Stimulated activated effector memory CD8-positive, alpha-beta T cell treated with anti-CD3 and anti-CD28 coated beads, Interleukin-12 subunit alpha, Interleukin-12 subunit beta, amount 100 ng/mL, for 72 hours (primary cell): ENCODE measurements at regions not wholly inside any gene's neighbourhood (a gene's known extent, or its start where the extent isn't known, plus 50 kb on each side); places are given as distances from the start of the nearest gene placed in this dataset.

Experiments used
- ATAC-seq: fragments of 150-1000 bp; cut with Tn5 transposase; 2 replicates; pipeline ENCODE4 v1.10.0; 2021
- DNase-seq, 2 donors: peaks; one replicate each; pipeline ENCODE4 v3.0.0; 2021 to 2022; ENCODE audit warnings: low spot score in 2 of 2
- H3K27ac Mint-ChIP-seq: one replicate; pipeline ENCODE4 v1.8.0; 2022; ENCODE audit warnings: mild to moderate bottlenecking, mixed read lengths
- H3K36me3 Mint-ChIP-seq: one replicate; pipeline ENCODE4 v1.8.0; 2022; ENCODE audit warnings: mild to moderate bottlenecking, mixed read lengths
- H3K4me1 Mint-ChIP-seq: one replicate; pipeline ENCODE4 v1.8.0; 2022; ENCODE audit warnings: mixed read lengths
- H3K4me3 Mint-ChIP-seq: one replicate; pipeline ENCODE4 v1.8.0; 2022; ENCODE audit warnings: mild to moderate bottlenecking, mixed read lengths
- H3K9me3 Mint-ChIP-seq: one replicate; pipeline ENCODE4 v1.8.0; 2022; ENCODE audit warnings: mixed read lengths

GRCh38 chr12:53825246-53826081 is 73.7 kb upstream of the CISTR start:
- no peak for ATAC-seq
- Mint-ChIP-seq H3K27ac (no peak overlapping the region), H3K4me3 (no peak overlapping the region)

DNA sequence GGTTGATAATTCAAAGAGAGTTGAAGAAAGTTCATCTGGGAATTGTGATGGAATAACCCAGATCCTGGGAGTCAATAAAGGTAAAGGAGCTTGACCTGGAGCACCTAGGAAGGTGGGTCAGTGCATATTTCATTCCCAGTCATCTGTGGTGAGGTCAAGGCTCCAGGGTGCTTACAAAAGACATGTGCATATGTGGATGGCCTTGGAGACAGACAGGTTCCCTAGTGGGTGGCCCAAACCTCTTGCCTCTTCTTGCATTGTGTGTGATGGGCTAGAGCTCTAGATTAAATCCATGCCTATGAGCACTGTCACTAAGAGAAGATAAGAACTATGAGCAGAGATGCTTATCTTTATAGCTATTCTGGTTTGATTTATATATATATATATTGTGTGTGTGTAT is 75.5 kb upstream of the CISTR start:
- Mint-ChIP-seq H3K9me3 (no peaks in the 10 kb centered on the region), H3K36me3 (no peaks in the 10 kb centered on the region), H3K4me3 (no peak overlapping the region), H3K27ac (no peak overlapping the region), H3K4me1 (peaks cover 6% of the 10 kb centered on the region)
- ATAC-seq: no peak
- DNase-seq: no peak

More at GRCh38 chr12:53825246-53826081, 73.7 kb upstream of the CISTR start:
- Mint-ChIP-seq H3K4me1 (peaks cover 6% of the 10 kb centered on the region), H3K36me3 (no peaks in the 10 kb centered on the region), H3K9me3 (no peaks in the 10 kb centered on the region)
- DNase-seq: no peak

DNA sequence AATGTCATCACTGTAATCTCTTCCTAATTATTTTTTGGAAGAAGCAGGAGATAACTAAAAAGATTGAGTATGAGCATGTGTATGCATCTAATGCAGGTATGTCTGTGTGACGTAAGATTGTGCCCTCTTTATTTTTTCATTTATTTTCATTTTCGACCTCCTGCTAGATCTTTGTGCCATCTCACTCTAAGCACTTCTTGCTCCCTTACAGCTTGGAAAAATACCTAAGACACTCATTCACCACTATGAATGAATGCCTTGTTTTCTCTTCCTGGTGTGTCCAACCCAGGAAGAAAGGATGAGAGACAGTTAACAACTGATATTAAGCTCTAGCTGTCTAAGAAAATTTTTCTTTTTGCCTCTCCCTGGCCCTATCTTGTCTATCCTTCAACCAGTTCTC is 76.8 kb upstream of the CISTR start:
- no peaks in the 10 kb centered on the region for H3K9me3 Mint-ChIP-seq
- H3K36me3 Mint-ChIP-seq: no peaks in the 10 kb centered on the region
- no peak overlapping the region for H3K27ac Mint-ChIP-seq
- no peak for ATAC-seq
- no peak overlapping the region for H3K4me3 Mint-ChIP-seq
- no peak for DNase-seq
- peaks cover 6% of the 10 kb centered on the region for H3K4me1 Mint-ChIP-seq

GRCh38 chr12:53829130-53829819 is 77.5 kb upstream of the CISTR start:
- ATAC-seq (no peak), DNase-seq (no peak)
- Mint-ChIP-seq H3K9me3 (no peaks in the 10 kb centered on the region), H3K36me3 (no peaks in the 10 kb centered on the region), H3K4me1 (peaks cover 6% of the 10 kb centered on the region), H3K4me3 (no peak overlapping the region), H3K27ac (no peak overlapping the region)

DNA sequence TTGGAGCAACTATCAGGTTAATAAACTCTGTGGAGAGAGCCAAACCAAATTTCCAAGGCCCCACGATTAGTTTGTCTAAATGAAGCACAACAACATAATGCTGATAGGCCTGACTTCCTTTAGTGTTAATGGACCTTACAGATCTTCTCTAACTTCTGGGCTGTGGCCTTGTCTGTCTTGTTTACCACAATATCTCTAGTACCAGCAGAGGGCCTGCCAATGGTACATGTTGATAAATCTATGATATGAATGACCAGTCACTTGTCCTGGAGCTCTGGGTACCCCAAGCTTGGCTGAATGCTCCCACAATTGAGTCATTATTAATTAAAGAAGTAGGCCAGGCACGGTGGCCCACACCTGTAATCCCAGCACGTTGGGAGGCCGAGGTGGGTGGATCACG is 78.9 kb upstream of the CISTR start:
- no peak for DNase-seq
- H3K4me3 Mint-ChIP-seq: no peak overlapping the region
- no peaks in the 10 kb centered on the region for H3K9me3 Mint-ChIP-seq
- no peak for ATAC-seq
- no peak overlapping the region for H3K27ac Mint-ChIP-seq
- H3K36me3 Mint-ChIP-seq: no peaks in the 10 kb centered on the region
- H3K4me1 Mint-ChIP-seq: peaks cover 6% of the 10 kb centered on the region

DNA sequence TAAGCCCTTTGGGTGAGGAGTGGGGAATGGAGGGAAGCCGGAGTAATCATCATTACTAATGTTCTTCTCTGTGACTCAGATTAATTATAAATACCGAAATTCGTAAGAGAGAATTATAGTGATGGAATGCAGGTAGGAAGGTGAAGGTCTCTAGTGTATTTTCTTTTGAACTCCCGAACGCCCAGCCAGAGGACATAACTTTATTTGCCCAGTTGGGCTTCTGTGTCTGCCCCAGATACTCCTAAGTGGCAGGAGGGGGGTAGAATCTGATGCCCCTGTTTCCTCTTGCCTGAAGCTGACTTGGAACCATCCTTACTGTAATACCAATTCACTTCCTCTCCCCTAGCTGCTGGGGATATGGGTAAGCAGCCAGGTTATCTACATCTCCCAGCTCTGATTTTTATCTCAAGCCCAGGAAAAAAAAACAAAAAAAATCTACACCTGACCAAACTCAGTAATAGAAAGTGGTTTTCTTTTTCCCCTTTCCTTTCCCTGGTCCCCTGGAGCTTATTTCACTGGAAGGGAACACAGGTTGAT is 84.4 kb upstream of the CISTR start:
- ATAC-seq: no peak
- H3K36me3 Mint-ChIP-seq: no peaks in the 10 kb centered on the region
- no peaks in the 10 kb centered on the region for H3K9me3 Mint-ChIP-seq
- no peak for DNase-seq
- no peak overlapping the region for H3K27ac Mint-ChIP-seq
- H3K4me3 Mint-ChIP-seq: no peak overlapping the region
- no peaks in the 10 kb centered on the region for H3K4me1 Mint-ChIP-seq

- DNase-seq (no peak), ATAC-seq (no peak)
- H3K36me3 Mint-ChIP-seq: no peaks in the 10 kb centered on the region
- H3K27ac Mint-ChIP-seq: no peak overlapping the region
- no peaks in the 10 kb centered on the region for H3K9me3 Mint-ChIP-seq
- no peaks in the 10 kb centered on the region for H3K4me1 Mint-ChIP-seq
- H3K4me3 Mint-ChIP-seq: no peak overlapping the region
These were observed 87.2 kb upstream of the CISTR start for GRCh38 chr12:53838978-53839377.

DNA sequence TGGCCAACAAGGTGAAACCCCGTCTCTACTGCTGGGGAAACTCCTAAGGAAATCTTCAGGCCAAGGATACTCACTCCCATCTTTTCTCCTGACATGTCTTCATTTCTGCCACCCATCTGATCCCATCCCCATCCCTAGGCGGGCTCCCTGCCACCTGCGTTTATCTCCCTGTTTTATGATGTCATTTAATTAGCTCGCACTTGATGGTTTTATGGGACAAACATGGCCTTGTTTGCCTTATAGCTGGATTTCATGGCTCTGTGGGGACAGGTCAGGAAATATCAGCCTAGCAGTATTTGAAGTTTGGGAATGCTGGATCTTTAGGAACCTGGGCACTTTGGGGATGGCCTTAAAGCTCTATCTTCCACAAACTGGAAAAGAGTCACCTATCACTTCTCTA is 88.5 kb upstream of the CISTR start:
- H3K9me3 Mint-ChIP-seq: no peaks in the 10 kb centered on the region
- no peak overlapping the region for H3K27ac Mint-ChIP-seq
- DNase-seq (no peak), ATAC-seq (no peak)
- no peaks in the 10 kb centered on the region for H3K4me1 Mint-ChIP-seq
- H3K4me3 Mint-ChIP-seq: no peak overlapping the region
- H3K36me3 Mint-ChIP-seq: no peaks in the 10 kb centered on the region

GRCh38 chr12:53842686-53843085 is 90.9 kb upstream of the CISTR start:
- ATAC-seq: no peak
- Mint-ChIP-seq H3K4me3 (no peak overlapping the region), H3K9me3 (no peaks in the 10 kb centered on the region), H3K27ac (no peak overlapping the region), H3K36me3 (no peaks in the 10 kb centered on the region), H3K4me1 (no peaks in the 10 kb centered on the region)
- no peak for DNase-seq

DNA sequence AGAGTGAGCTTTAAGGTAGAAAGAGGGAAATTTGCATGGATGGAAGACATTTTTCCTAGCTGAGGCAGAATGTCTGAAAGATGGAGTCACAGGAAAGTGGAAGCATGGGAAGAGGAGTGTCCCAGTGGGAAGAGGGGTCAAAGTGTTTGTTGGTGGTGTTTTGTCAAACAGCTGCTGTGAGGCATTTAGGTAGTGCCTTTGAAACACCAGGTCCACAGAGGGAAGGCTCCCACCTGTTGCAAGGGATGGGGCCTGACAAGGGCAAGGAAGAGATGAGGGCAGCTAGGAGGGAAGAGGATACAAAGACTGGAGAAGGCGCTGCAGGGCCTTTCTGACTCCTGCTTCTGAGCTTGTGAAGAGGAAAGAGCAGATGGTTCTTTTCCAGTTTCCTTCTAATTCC is 91.8 kb upstream of the CISTR start:
- H3K36me3 Mint-ChIP-seq: no peaks in the 10 kb centered on the region
- no peaks in the 10 kb centered on the region for H3K4me1 Mint-ChIP-seq
- H3K27ac Mint-ChIP-seq: no peak overlapping the region
- no peaks in the 10 kb centered on the region for H3K9me3 Mint-ChIP-seq
- no peak overlapping the region for H3K4me3 Mint-ChIP-seq
- ATAC-seq (no peak), DNase-seq (no peak)

DNA sequence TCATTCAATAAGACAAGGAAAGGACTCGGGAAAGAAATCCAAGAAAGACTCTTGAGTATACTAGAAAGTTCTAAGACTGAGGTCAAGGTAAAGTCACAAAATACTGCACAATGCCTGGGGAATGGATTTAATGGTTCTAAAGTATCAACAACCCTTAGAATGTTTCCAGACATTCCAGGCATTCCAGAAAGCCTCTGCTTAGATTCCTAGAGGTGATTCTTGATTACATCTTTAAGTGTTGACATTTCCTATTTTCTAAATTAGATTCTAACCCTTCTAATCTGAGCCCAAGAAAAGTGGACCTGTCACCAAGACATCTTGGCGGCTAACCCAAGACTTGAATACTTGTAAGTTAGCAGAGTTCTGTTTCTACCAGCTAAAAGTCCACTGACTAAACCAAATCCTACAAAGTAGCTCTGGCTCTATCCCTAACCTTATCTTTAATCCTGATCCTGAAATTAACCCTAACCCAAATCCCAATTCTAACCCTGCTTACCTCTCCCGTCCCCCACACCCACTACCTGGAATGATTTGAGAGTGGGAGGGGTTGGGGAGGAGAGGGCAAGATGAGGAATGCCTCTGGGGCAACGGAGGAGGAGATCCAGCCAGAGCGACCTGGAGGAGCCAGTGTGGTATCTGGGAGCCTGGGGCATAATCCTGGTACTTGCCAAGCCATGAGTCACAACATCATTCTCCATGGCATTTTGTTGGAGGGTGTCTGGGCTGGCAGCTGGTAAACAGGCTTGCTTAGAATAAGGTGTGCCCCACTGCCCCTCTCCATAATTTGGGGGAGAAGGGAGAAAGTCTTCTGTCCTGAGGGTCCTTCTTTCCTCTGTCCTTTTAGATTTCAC is 93.4 kb upstream of the HOXC13 start:
- Mint-ChIP-seq H3K4me3 (no peak overlapping the region), H3K36me3 (no peaks in the 10 kb centered on the region), H3K4me1 (no peaks in the 10 kb centered on the region), H3K9me3 (no peaks in the 10 kb centered on the region), H3K27ac (no peak overlapping the region)
- no peak for DNase-seq
- ATAC-seq: no peak

- no peaks in the 10 kb centered on the region for H3K9me3 Mint-ChIP-seq
- no peak overlapping the region for H3K4me3 Mint-ChIP-seq
- H3K4me1 Mint-ChIP-seq: no peaks in the 10 kb centered on the region
- ATAC-seq (no peak), DNase-seq (no peak)
- no peak overlapping the region for H3K27ac Mint-ChIP-seq
- no peaks in the 10 kb centered on the region for H3K36me3 Mint-ChIP-seq
These were observed 92.7 kb upstream of the HOXC13 start for GRCh38 chr12:53845932-53846331.

- no peak overlapping the region for H3K4me3 Mint-ChIP-seq
- no peak for ATAC-seq
These were observed 89.5 kb upstream of the HOXC13 start for GRCh38 chr12:53849113-53849512.

GRCh38 chr12:53849656-53850055 is 89.0 kb upstream of the HOXC13 start:
- no peaks in the 10 kb centered on the region for H3K4me1 Mint-ChIP-seq
- H3K9me3 Mint-ChIP-seq: no peaks in the 10 kb centered on the region
- no peak overlapping the region for H3K4me3 Mint-ChIP-seq
- no peaks in the 10 kb centered on the region for H3K36me3 Mint-ChIP-seq
- no peak for ATAC-seq
- H3K27ac Mint-ChIP-seq: no peak overlapping the region
- DNase-seq: no peak

More at GRCh38 chr12:53849113-53849512, 89.5 kb upstream of the HOXC13 start:
- Mint-ChIP-seq H3K9me3 (no peaks in the 10 kb centered on the region), H3K36me3 (no peaks in the 10 kb centered on the region), H3K27ac (no peak overlapping the region), H3K4me1 (no peaks in the 10 kb centered on the region)
- no peak for DNase-seq

- H3K27ac Mint-ChIP-seq: no peak overlapping the region
- H3K4me3 Mint-ChIP-seq: no peak overlapping the region
- DNase-seq (no peak), ATAC-seq (no peak)
- no peaks in the 10 kb centered on the region for H3K9me3 Mint-ChIP-seq
- no peaks in the 10 kb centered on the region for H3K36me3 Mint-ChIP-seq
- H3K4me1 Mint-ChIP-seq: no peaks in the 10 kb centered on the region
These were observed 86.6 kb upstream of the HOXC13 start for GRCh38 chr12:53852061-53852460.
